Tibial nerve (tissue), 4 donors: ENCODE measurements at regions not wholly inside any gene's neighbourhood (a gene's known extent, or its start where the extent isn't known, plus 50 kb on each side); places are given as distances from the start of the nearest gene placed in this dataset.
A peak's percentile ranks its signal among the peaks of the same experiment; 100 is the strongest.

ENCODE experiments used
- DNase-seq, 2 donors: peaks; one replicate each; pipeline ENCODE4 v3.0.0-alpha.2; 2019; ENCODE audit warnings: low spot score in 2 of 2
- H3K27ac ChIP-seq, 4 donors: fragments of 200-600 bp; sonication (generic) in 3 of 4; one replicate each; pipeline ENCODE4 v1.5.1; 2017 to 2019; ENCODE audit warnings: mild to moderate bottlenecking in 1 of 4
- H3K27me3 ChIP-seq, 2 donors: fragments of 200-600 bp; sonication (generic) in 1 of 2; one replicate each; pipeline versions ENCODE4 v1.5.1 to v1.6.0; 2017 to 2019
- H3K36me3 ChIP-seq, 3 donors: fragments of 200-600 bp; sonication (generic); one replicate each; pipeline ENCODE4 v1.5.1; 2018 to 2019
- H3K4me1 ChIP-seq, 4 donors: fragments of 200-600 bp; sonication (generic) in 3 of 4; one replicate each; pipeline ENCODE4 v1.5.1; 2017 to 2019
- H3K4me3 ChIP-seq, 4 donors: fragments of 200-600 bp; sonication (generic) in 3 of 4; one replicate each; pipeline ENCODE4 v1.5.1; 2017 to 2019; ENCODE audit warnings: mild to moderate bottlenecking in 1 of 4, moderate library complexity in 1 of 4
- H3K9me3 ChIP-seq, 4 donors: fragments of 200-600 bp; sonication (generic) in 3 of 4; one replicate each; pipeline ENCODE4 v1.5.1; 2017 to 2019
- EP300 ChIP-seq, 2 donors: sonication (generic); formaldehyde crosslinking; IDR thresholded peaks; one replicate each; pipeline ENCODE4 v1.6.1; 2017; ENCODE audit warnings: antibody characterized with exemption in 2 of 2, mild to moderate bottlenecking in 1 of 2
- POLR2A ChIP-seq, 2 donors: fragments of 450-650 bp; IDR thresholded peaks; one replicate each; pipeline ENCODE4 v1.6.1; 2017; ENCODE audit warnings: antibody characterized with exemption in 2 of 2, mild to moderate bottlenecking in 2 of 2, moderate library complexity in 2 of 2
- WGBS, 2 donors: methylation state at CpG; one replicate each; pipeline ENCODE4 v1.1.5; 2018; 5-methylcytosine and 5-hydroxymethylcytosine counted together
- TF ChIP-seq, protein P1 (sequence below), 5 experiments: fragments of 200-600 bp in 3 of 5; fragments of 450-650 bp in 2 of 5; sonication (generic) in 3 of 5; IDR thresholded peaks; one replicate each; pipeline ENCODE4 v1.5.1; 2016 to 2019; ENCODE audit warnings: antibody characterized with exemption in 5 of 5, mild to moderate bottlenecking in 3 of 5, moderate library complexity in 2 of 5

- peaks cover 0 to 8% (median 3%) of the 10 kb centered on the region in 4 donors for H3K4me1 ChIP-seq
- peaks cover 0 to 3% (median 0%) of the 10 kb centered on the region in 4 donors for H3K9me3 ChIP-seq
- TF ChIP-seq EP300 (IDR thresholded peaks at IDR 0.05) (no peak), POLR2A (IDR thresholded peaks at IDR 0.05) (no peak)
- TF ChIP-seq, protein P1, sequence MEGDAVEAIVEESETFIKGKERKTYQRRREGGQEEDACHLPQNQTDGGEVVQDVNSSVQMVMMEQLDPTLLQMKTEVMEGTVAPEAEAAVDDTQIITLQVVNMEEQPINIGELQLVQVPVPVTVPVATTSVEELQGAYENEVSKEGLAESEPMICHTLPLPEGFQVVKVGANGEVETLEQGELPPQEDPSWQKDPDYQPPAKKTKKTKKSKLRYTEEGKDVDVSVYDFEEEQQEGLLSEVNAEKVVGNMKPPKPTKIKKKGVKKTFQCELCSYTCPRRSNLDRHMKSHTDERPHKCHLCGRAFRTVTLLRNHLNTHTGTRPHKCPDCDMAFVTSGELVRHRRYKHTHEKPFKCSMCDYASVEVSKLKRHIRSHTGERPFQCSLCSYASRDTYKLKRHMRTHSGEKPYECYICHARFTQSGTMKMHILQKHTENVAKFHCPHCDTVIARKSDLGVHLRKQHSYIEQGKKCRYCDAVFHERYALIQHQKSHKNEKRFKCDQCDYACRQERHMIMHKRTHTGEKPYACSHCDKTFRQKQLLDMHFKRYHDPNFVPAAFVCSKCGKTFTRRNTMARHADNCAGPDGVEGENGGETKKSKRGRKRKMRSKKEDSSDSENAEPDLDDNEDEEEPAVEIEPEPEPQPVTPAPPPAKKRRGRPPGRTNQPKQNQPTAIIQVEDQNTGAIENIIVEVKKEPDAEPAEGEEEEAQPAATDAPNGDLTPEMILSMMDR (IDR thresholded peaks at IDR 0.05) = no peak
- H3K27ac ChIP-seq = peak overlapping the region in 2 of 4 donors; percentile 10 to 48
- no peak for DNase-seq
- H3K27me3 ChIP-seq = no peaks in the 10 kb centered on the region
- 65 to 75% methylated on average over 9 of the region's 9 CpGs for WGBS, 2 donors
- no peak overlapping the region for H3K4me3 ChIP-seq
- H3K36me3 ChIP-seq = no peaks in the 10 kb centered on the region
These were observed 256.0 kb upstream of the SESN3 start for GRCh38 chr11:95486979-95487378.

- Histone ChIP-seq H3K4me1 (peaks cover 0 to 8% (median 3%) of the 10 kb centered on the region in 4 donors), H3K27me3 (no peaks in the 10 kb centered on the region), H3K27ac (peak overlapping the region in 1 of 4 donors; percentile 32), H3K36me3 (no peaks in the 10 kb centered on the region), H3K9me3 (peaks cover 0 to 3% (median 0%) of the 10 kb centered on the region in 4 donors), H3K4me3 (no peak overlapping the region)
- DNase-seq = no peak
- WGBS, 2 donors = 73 to 90% methylated on average over 2 of the region's 2 CpGs
- no peak for TF ChIP-seq EP300 (IDR thresholded peaks at IDR 0.05)
- TF ChIP-seq, protein P1 (IDR thresholded peaks at IDR 0.05) = no peak
These were observed 255.5 kb upstream of the SESN3 start for GRCh38 chr11:95486466-95486865.

DNA sequence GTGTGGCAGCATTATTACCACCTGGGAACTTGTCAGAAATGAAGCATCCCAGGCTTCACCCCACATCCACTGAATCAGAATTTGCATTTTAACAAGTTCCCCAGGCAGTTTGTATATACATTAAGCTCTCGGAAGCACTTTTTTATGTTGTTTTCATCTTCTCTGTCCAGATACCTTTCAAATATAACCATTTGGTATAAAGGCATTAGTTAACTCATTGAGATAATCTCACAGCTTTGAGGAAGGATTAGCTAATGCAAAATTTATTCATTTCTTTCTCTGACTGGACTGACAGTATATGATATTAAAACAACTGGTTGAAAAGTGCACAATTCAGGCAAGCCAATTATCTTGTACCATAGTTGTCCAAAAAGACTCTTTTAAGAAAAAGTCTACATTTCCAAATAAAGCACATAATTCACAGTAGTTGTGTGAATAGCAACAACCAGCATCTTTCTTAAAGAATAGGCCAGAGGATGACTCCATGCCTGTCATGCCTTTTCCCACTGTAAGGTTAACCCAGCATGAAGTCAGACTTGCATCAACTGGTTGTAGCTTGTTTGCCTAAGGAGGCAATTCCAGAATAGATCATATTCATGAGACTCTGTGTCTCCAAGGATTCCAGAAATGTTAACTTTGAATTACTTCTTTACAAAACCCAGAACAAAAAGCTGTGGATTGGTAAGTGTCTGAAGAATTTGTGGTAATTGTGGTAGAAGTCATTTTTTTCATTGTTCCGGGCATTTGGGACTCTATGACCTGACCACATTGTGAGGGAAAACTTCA, 254.3 kb upstream of the SESN3 start:
- Histone ChIP-seq H3K27ac (peak overlapping the region in 1 of 4 donors; percentile 56), H3K36me3 (no peaks in the 10 kb centered on the region), H3K4me1 (peaks cover 0 to 8% (median 3%) of the 10 kb centered on the region in 4 donors), H3K4me3 (no peak overlapping the region), H3K9me3 (no peaks in the 10 kb centered on the region), H3K27me3 (no peaks in the 10 kb centered on the region)
- DNase-seq = no peak
- TF ChIP-seq POLR2A (IDR thresholded peaks at IDR 0.05) (no peak), EP300 (IDR thresholded peaks at IDR 0.05) (no peak)
- TF ChIP-seq, protein P1 (IDR thresholded peaks at IDR 0.05) = no peak
- 51 to 61% methylated on average over 2 of the region's 2 CpGs for WGBS, 2 donors

GRCh38 chr11:95483339-95483738, 252.3 kb upstream of the SESN3 start:
- peak in 1 of 2 donors; percentile 17 for TF ChIP-seq EP300 (IDR thresholded peaks at IDR 0.05)
- TF ChIP-seq, protein P1 (IDR thresholded peaks at IDR 0.05) = no peak
- DNase-seq = no peak
- H3K27ac ChIP-seq = peak overlapping the region in 2 of 4 donors; percentile 23 to 47
- WGBS, 2 donors = 50 to 54% methylated on average over 4 of the region's 4 CpGs
- no peaks in the 10 kb centered on the region for H3K9me3 ChIP-seq
- peaks cover 0 to 8% (median 3%) of the 10 kb centered on the region in 4 donors for H3K4me1 ChIP-seq
- no peaks in the 10 kb centered on the region for H3K27me3 ChIP-seq
- H3K36me3 ChIP-seq = no peaks in the 10 kb centered on the region
- no peak overlapping the region for H3K4me3 ChIP-seq

GRCh38 chr11:95478003-95478402, 247.0 kb upstream of the SESN3 start:
- H3K27ac ChIP-seq = no peak overlapping the region
- no peak for DNase-seq
- H3K27me3 ChIP-seq = no peaks in the 10 kb centered on the region
- no peaks in the 10 kb centered on the region for H3K36me3 ChIP-seq
- H3K4me1 ChIP-seq = no peaks in the 10 kb centered on the region
- no peak overlapping the region for H3K4me3 ChIP-seq
- TF ChIP-seq, protein P1 (IDR thresholded peaks at IDR 0.05) = no peak
- TF ChIP-seq POLR2A (IDR thresholded peaks at IDR 0.05) = no peak
- TF ChIP-seq EP300 (IDR thresholded peaks at IDR 0.05) = no peak
- no peaks in the 10 kb centered on the region for H3K9me3 ChIP-seq
